GM19467 (cell line): ENCODE measurements at regions not wholly inside any gene's neighbourhood (a gene's known extent, or its start where the extent isn't known, plus 50 kb on each side); places are given as distances from the start of the nearest gene placed in this dataset.
A peak's percentile ranks its signal among the peaks of the same experiment; 100 is the strongest.
"Not testable (repeated sequence)": the region's sequence is repeated elsewhere in the genome, so short reads cannot be mapped to it uniquely, and the experiment has no call there.

Experiments used
- ATAC-seq: cut with Tn5 transposase; IDR thresholded peaks from one replicate; pipeline ENCODE4 v1.9.1; 2021; ENCODE audit warnings: mild to moderate bottlenecking, moderate library complexity; ENCODE audit not compliant: unreplicated experiment

DNA sequence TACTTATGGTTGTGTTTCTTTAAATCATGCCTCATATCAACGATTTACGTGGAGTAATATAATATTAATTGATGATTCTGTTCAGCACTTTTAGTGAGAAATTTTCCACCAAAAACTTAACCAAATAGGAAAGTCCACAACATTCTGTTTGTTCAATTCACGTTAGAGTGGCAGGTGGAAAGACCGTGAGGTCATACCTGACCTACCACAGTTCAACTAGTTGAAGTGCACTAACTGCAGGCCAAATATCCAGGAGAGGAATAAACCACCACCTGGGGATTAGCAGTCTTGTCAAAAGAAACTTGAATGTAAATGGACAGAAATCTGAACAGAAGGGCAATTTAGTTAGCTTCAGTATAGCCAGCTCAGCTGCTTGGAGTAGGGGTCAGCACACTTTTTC, 577.7 kb downstream of the KIF4B start:
- no peak for ATAC-seq

GRCh38 chr5:155594270-155594669, 580.7 kb downstream of the KIF4B start:
- ATAC-seq, result no peak

GRCh38 chr5:155595791-155596190, 582.2 kb downstream of the KIF4B start:
- ATAC-seq, result no peak

DNA sequence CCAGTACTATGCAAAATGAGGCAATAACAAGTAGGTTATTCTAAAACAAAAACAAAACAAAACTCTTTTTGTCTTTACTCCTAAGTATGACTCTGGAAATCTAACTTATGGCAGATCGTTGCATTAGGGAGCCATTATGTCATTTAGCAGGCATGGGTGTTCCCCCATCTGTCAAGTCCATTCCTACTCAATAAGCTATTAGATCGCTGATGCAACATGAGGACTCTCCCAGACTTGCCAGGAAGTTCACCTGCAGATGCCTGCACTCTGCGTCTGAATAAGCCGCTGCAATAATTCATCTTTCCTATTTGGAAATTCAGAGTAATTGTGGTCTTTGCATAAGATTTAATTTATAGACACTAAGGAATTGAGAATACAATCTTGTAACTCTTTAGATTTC, 585.0 kb downstream of the KIF4B start:
- no peak for ATAC-seq

DNA sequence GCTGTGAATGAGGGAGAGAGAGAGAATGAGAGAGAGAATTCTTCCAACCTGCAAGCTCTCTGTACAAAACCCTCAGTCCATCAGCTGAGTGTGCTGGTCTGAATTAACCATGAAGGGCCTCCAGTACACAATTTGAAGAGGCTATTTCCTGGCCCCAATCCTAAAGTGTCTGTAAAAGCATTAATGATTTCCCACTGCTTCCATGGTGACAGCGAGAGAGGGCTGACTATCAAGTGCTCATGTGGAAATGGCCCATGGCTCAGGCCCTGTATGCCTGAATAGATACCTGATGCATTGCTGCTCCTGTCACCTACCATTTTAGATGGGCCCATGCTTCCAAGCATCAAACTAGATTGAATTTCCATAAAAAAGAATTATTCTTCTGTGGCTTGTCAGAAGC, 592.4 kb downstream of the KIF4B start:
- ATAC-seq, result no peak

- ATAC-seq, result peak; percentile 68
These were observed 603.3 kb downstream of the KIF4B start for GRCh38 chr5:155616779-155617392.

GRCh38 chr5:155619688-155620087, 606.1 kb downstream of the KIF4B start:
- ATAC-seq, result no peak

GRCh38 chr5:155620821-155621410, 607.4 kb downstream of the KIF4B start:
- no peak for ATAC-seq

- no peak for ATAC-seq
These were observed 611.2 kb downstream of the KIF4B start for GRCh38 chr5:155624597-155625241.

- ATAC-seq, result no peak
These were observed 611.8 kb downstream of the KIF4B start for GRCh38 chr5:155625315-155625714.

GRCh38 chr5:155625897-155626543, 612.5 kb downstream of the KIF4B start:
- no peak for ATAC-seq

DNA sequence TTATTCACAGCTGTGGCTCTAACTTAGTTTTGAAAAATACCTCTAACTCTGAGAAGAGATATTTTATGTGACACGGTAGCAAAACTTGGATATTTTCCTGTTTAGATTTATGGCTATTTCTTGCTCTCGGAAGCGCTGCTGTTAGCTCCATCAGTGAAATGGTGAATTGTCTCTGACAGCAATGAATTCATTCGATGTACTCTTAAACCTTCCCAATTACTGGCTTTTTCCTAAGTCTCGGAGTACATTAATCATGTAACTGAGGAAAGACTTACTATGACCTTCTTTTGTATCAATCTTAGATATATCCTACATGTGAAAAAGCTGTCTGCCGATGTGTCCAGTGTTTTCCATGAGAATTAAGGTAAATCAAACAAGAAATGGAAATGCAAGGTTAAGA, 613.0 kb downstream of the KIF4B start:
- ATAC-seq, result no peak

DNA sequence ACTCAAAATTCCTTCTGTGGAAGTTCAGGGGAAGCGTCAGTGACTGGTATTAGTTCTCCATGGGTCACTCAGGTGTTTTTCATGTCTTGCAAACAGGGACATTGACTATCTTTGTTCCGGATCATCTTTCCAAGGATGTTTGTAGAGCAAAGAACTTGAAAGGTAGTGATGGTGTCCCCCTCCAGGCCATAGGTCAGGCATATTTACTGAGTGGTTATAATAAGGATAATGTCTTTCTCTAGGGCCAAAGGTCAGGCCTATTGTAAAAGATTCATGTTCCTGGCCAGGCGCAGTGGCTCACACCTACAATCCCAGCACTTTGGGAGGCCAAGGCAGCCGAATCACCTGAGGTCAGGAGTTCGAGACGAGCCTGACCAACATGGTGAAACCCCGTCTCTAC, 614.8 kb downstream of the KIF4B start:
- ATAC-seq, result no peak

GRCh38 chr5:155629597-155629996, 616.0 kb downstream of the KIF4B start:
- no peak for ATAC-seq

GRCh38 chr5:155631116-155631515, 617.6 kb downstream of the KIF4B start:
- ATAC-seq, result no peak

GRCh38 chr5:155633338-155633957, 619.9 kb downstream of the KIF4B start:
- no peak for ATAC-seq

- ATAC-seq, result no peak
These were observed 636.1 kb downstream of the KIF4B start for GRCh38 chr5:155649666-155650065.

GRCh38 chr5:155655569-155655968, 642.0 kb downstream of the KIF4B start:
- ATAC-seq, result no peak

GRCh38 chr5:155661859-155662258, 648.3 kb downstream of the KIF4B start:
- no peak for ATAC-seq

DNA sequence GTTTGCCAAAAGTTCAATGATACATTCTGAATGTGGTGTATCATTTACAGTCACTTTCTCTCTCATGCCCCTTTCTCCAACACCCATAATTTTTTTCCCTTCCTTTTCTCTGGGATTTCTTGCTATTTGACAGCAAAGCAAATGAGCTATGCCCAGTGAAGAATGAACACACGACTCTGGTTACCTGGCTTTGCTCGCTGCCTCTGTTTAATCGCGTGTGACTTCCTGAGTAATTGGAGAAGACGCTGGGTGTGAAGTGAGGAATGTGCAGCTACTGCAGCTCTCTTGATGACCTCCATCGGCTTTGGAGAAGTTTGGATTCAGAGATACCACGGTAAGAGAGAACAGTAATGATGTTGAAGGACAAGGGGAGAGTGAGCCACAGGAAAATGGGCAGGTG, 651.8 kb downstream of the KIF4B start:
- no peak for ATAC-seq

GRCh38 chr5:155672001-155672400, 655.0 kb upstream of the SGCD start:
- not testable (repeated sequence) for ATAC-seq

DNA sequence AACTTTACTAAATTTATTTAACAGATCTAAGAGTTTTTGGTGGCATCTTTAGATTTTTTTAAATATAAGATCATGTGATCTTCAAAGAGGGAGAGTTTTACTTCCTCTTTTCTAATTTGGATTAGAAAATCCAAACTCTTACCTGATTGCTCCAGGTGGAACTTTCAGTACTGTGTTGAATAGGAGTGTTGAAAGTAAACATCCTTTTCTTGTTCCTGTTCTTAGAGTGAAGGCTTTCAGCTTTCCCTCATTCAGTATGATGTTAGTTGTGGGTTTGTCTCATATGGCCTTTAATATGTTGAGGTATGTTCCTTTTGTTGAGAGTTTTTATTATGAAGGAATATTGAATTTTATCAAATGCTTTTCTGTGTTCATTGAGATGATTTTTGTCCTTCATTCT, 650.0 kb upstream of the SGCD start:
- no peak for ATAC-seq
